H1 (cell line): ENCODE measurements at regions not wholly inside any gene's neighbourhood (a gene's known extent, or its start where the extent isn't known, plus 50 kb on each side); places are given as distances from the start of the nearest gene placed in this dataset.

Experiments
- CTCF ChIA-PET: fragments of 300-600 bp; sonication (Branson Sonifier 250); formaldehyde crosslinking; loops from one replicate; lab custom pipeline; 2021; ENCODE audit not compliant: partially characterized antibody; lab: Charles Lee
- POLR2A ChIA-PET: fragments of 300-600 bp; sonication (Branson Sonifier 250); formaldehyde crosslinking; loops from one replicate; lab custom pipeline; 2021; ENCODE audit warnings: inconsistent platforms; ENCODE audit not compliant: partially characterized antibody; lab: Charles Lee
- DNase-seq, 2 experiments: peaks; one replicate each; pipeline versions ENCODE4 v3.0.0 to v3.0.0-alpha.2; 2010 to 2022; ENCODE audit warnings: low spot score in 2 of 2, low read depth in 1 of 2, mixed read lengths in 1 of 2
- FAIRE-seq: peaks from 2 replicates; lab custom pipeline; 2011; peaks lifted over from hg19 to GRCh38; lab: Jason Lieb, UNC
- H2AFZ ChIP-seq: 2 replicates; pipeline ENCODE4 v1.8.1; 2012; ENCODE audit warnings: low read length, inconsistent platforms
- H2AK5ac ChIP-seq: 2 replicates; pipeline ENCODE4 v1.6.1; 2013; ENCODE audit warnings: low read depth, low read length
- H2BK120ac ChIP-seq: replicated peaks from 2 replicates; pipeline ENCODE3; 2013; ENCODE audit warnings: low read depth, low read length, inconsistent platforms
- H2BK12ac ChIP-seq: 2 replicates; pipeline ENCODE4 v1.6.1; 2013; ENCODE audit warnings: low read depth, low read length
- H2BK15ac ChIP-seq: 2 replicates; pipeline ENCODE4 v1.6.1; 2013; ENCODE audit warnings: low read length
- H2BK20ac ChIP-seq: 2 replicates; pipeline ENCODE4 v1.6.1; 2013; ENCODE audit warnings: low read length
- H2BK5ac ChIP-seq: 2 replicates; pipeline ENCODE4 v1.6.1; 2013; ENCODE audit warnings: low read depth, low read length
- H3K14ac ChIP-seq: 2 replicates; pipeline ENCODE4 v1.6.1; 2013; ENCODE audit warnings: inconsistent platforms; ENCODE audit not compliant: insufficient read length
- H3K18ac ChIP-seq: 2 replicates; pipeline ENCODE4 v1.6.1; 2013; ENCODE audit warnings: low read length; ENCODE audit errors: extremely low read depth
- H3K23ac ChIP-seq: 2 replicates; pipeline ENCODE4 v1.6.1; 2013; ENCODE audit warnings: inconsistent platforms; ENCODE audit not compliant: insufficient read length
- H3K23me2 ChIP-seq: 2 replicates; pipeline ENCODE4 v1.6.1; 2013; ENCODE audit warnings: low read depth, low read length
- H3K27ac ChIP-seq: 2 replicates; pipeline ENCODE4 v1.6.1; 2011; ENCODE audit warnings: low read depth, low read length, inconsistent platforms
- H3K27me3 ChIP-seq, 4 experiments: replicated peaks in 1 of 4; 1 replicate in 1 of 4; 2 replicates in 3 of 4; pipeline versions ENCODE4 v1.6.1 to v1.8.1; 2011 to 2013; ENCODE audit warnings: low read length in 3 of 4, mild to moderate bottlenecking in 3 of 4, inconsistent platforms in 2 of 4, mixed read lengths in 2 of 4, moderate library complexity in 1 of 4; ENCODE audit not compliant: control insufficient read depth in 3 of 4, insufficient read depth in 3 of 4; ENCODE audit errors: extremely low read depth in 1 of 4
- H3K36me3 ChIP-seq, 4 experiments: 2 replicates each; pipeline versions ENCODE4 v1.6.1 to v1.8.1; 2011 to 2013; ENCODE audit warnings: mild to moderate bottlenecking in 4 of 4, low read length in 3 of 4, moderate library complexity in 2 of 4, control low read depth in 1 of 4, inconsistent platforms in 1 of 4; ENCODE audit not compliant: insufficient read depth in 4 of 4, control insufficient read depth in 2 of 4
- H3K4ac ChIP-seq: replicated peaks from 2 replicates; pipeline ENCODE3; 2013; ENCODE audit warnings: low read length, low read depth, mixed read lengths, inconsistent platforms; ENCODE audit not compliant: insufficient read length
- H3K4me1 ChIP-seq, 4 experiments: replicated peaks in 1 of 4; 1 replicate in 1 of 4; 2 replicates in 3 of 4; pipeline versions ENCODE4 v1.6.1 to v1.8.1; 2011 to 2013; ENCODE audit warnings: low read length in 3 of 4, inconsistent platforms in 2 of 4, mixed read lengths in 1 of 4; ENCODE audit not compliant: insufficient read depth in 4 of 4, control insufficient read depth in 3 of 4
- H3K4me2 ChIP-seq, 2 experiments: 2 replicates each; pipeline versions ENCODE4 v1.6.1 to v1.8.1; 2011 to 2013; ENCODE audit warnings: low read depth in 2 of 2, low read length in 2 of 2, control low read depth in 1 of 2, inconsistent platforms in 1 of 2, mild to moderate bottlenecking in 1 of 2; ENCODE audit not compliant: insufficient read depth in 1 of 2
- H3K4me3 ChIP-seq, 4 experiments: fragments of 200-600, 300-600 bp in 1 of 4; sonication (generic), shearing (Covaris generic), sonication (Bioruptor Twin) in 1 of 4; 2 replicates each; pipeline versions ENCODE4 v1.5.1 to v1.8.1; 2011 to 2016; ENCODE audit warnings: low read length in 4 of 4, low read depth in 3 of 4, control low read depth in 2 of 4, inconsistent platforms in 2 of 4, mild to moderate bottlenecking in 2 of 4, mixed read lengths in 1 of 4, moderate library complexity in 1 of 4; ENCODE audit not compliant: insufficient read depth in 2 of 4; ENCODE audit errors: extremely low read depth in 1 of 4
- H3K56ac ChIP-seq: replicated peaks from 2 replicates; pipeline ENCODE3; 2013; ENCODE audit warnings: low read depth, mild to moderate bottlenecking, mixed read lengths, low read length, inconsistent platforms; ENCODE audit not compliant: insufficient read length
- H3K79me1 ChIP-seq: 2 replicates; pipeline ENCODE4 v1.6.1; 2013; ENCODE audit warnings: low read depth, low read length, control low read depth
- H3K79me2 ChIP-seq, 2 experiments: 2 replicates each; pipeline versions ENCODE4 v1.6.1 to v1.8.1; 2012 to 2013; ENCODE audit warnings: low read length in 2 of 2, mild to moderate bottlenecking in 2 of 2, inconsistent platforms in 1 of 2; ENCODE audit not compliant: insufficient read depth in 2 of 2, control insufficient read depth in 1 of 2
- H3K9ac ChIP-seq, 4 experiments: replicated peaks in 1 of 4; 1 replicate in 1 of 4; 2 replicates in 3 of 4; pipeline versions ENCODE4 v1.6.1 to v1.8.1; 2011 to 2013; ENCODE audit warnings: low read depth in 3 of 4, low read length in 3 of 4, control low read depth in 2 of 4, mild to moderate bottlenecking in 2 of 4, moderate library complexity in 2 of 4, inconsistent platforms in 1 of 4; ENCODE audit errors: extremely low read depth in 1 of 4
- H3K9me3 ChIP-seq, 2 experiments: 2 replicates each; pipeline versions ENCODE4 v1.6.1 to v1.8.1; 2012 to 2013; ENCODE audit warnings: mild to moderate bottlenecking in 2 of 2, moderate library complexity in 2 of 2, control low read depth in 1 of 2, inconsistent platforms in 1 of 2, low read depth in 1 of 2, low read length in 1 of 2, mixed read lengths in 1 of 2; ENCODE audit not compliant: insufficient read depth in 2 of 2
- H4K20me1 ChIP-seq, 2 experiments: replicated peaks in 1 of 2; 2 replicates each; pipeline versions ENCODE3 to v1.8.1; 2011 to 2013; ENCODE audit warnings: inconsistent platforms in 2 of 2, low read length in 2 of 2, mild to moderate bottlenecking in 1 of 2; ENCODE audit not compliant: insufficient read depth in 2 of 2, control insufficient read depth in 1 of 2
- H4K5ac ChIP-seq: 2 replicates; pipeline ENCODE4 v1.6.1; 2013; ENCODE audit warnings: low read length, low read depth, mixed read lengths, inconsistent platforms; ENCODE audit not compliant: insufficient read length
- H4K8ac ChIP-seq: 2 replicates; pipeline ENCODE4 v1.8.0; 2013; ENCODE audit warnings: mild to moderate bottlenecking, moderate library complexity, low read length, inconsistent platforms; ENCODE audit not compliant: insufficient read depth; ENCODE audit errors: extremely low read depth
- H4K91ac ChIP-seq: replicated peaks from 2 replicates; pipeline ENCODE3; 2013; ENCODE audit warnings: low read length, mixed read lengths, inconsistent platforms; ENCODE audit not compliant: insufficient read length
- CTBP2 ChIP-seq: IDR thresholded peaks from 2 replicates; pipeline ENCODE4 v1.7.0; 2011; ENCODE audit warnings: borderline replicate concordance, mild to moderate bottlenecking, moderate library complexity, mixed read lengths, low read length; ENCODE audit not compliant: insufficient read depth, insufficient read length
- CTCF ChIP-seq, 3 experiments: IDR thresholded peaks; 1 replicate in 2 of 3; 2 replicates in 1 of 3; pipeline versions ENCODE4 v1.5.1 to v1.6.1; 2011; ENCODE audit warnings: low read length in 3 of 3, mild to moderate bottlenecking in 3 of 3, inconsistent platforms in 2 of 3, low read depth in 1 of 3, moderate library complexity in 1 of 3; ENCODE audit not compliant: insufficient read depth in 1 of 3; ENCODE audit errors: control extremely low read depth in 1 of 3
- EGR1 ChIP-seq: IDR thresholded peaks from 2 replicates; pipeline ENCODE4 v1.6.1; 2011; ENCODE audit warnings: low read depth, low read length, borderline replicate concordance
- EP300 ChIP-seq, 2 experiments: IDR thresholded peaks; 1 replicate in 1 of 2; 2 replicates in 1 of 2; pipeline ENCODE4 v1.6.1; 2011 to 2012; ENCODE audit warnings: low read depth in 2 of 2, low read length in 2 of 2, mild to moderate bottlenecking in 2 of 2, borderline replicate concordance in 1 of 2, inconsistent platforms in 1 of 2, moderate library complexity in 1 of 2
- GABPA ChIP-seq: IDR thresholded peaks from 2 replicates; pipeline ENCODE4 v1.6.1; 2011; ENCODE audit warnings: mild to moderate bottlenecking, low read length, moderate library complexity, borderline replicate concordance; ENCODE audit not compliant: insufficient read depth
- HDAC2 ChIP-seq, 2 experiments: fragments of 300-600 bp in 1 of 2; sonication (generic) in 1 of 2; IDR thresholded peaks; 2 replicates each; pipeline ENCODE4 v1.6.1; 2011 to 2012; ENCODE audit warnings: low read depth in 2 of 2, low read length in 2 of 2, mild to moderate bottlenecking in 2 of 2, moderate library complexity in 2 of 2, borderline replicate concordance in 1 of 2, inconsistent platforms in 1 of 2
- HDAC6 ChIP-seq: IDR thresholded peaks from one replicate; pipeline ENCODE4 v1.7.1; 2012; ENCODE audit warnings: low read depth, mild to moderate bottlenecking, inconsistent platforms, low read length, moderate library complexity
- PHF8 ChIP-seq: fragments of 200-600 bp; sonication (generic); conservative IDR thresholded peaks from 2 replicates; pipeline ENCODE4 v1.7.1; 2012; ENCODE audit warnings: low read depth, mild to moderate bottlenecking, inconsistent platforms, low read length, moderate library complexity
- TCF12 ChIP-seq: IDR thresholded peaks from 2 replicates; pipeline ENCODE4 v1.6.1; 2011; ENCODE audit warnings: low read depth, mild to moderate bottlenecking, low read length
- WGBS, 2 experiments: shearing (Covaris generic) in 1 of 2; methylation state at CpG; one replicate each; pipeline versions ENCODE4 v1.1.6 to v1.1.7; 2013 to 2015; ENCODE audit warnings: low lambda C conversion rate in 2 of 2, mixed read lengths in 2 of 2, inconsistent platforms in 1 of 2, low coverage in 1 of 2, missing lambda C conversion rate in 1 of 2; ENCODE audit not compliant: insufficient replicate concordance in 2 of 2, insufficient coverage in 1 of 2, insufficient read length in 1 of 2; ENCODE audit errors: extremely low coverage in 1 of 2, missing lambda C conversion rate in 1 of 2; 5-methylcytosine and 5-hydroxymethylcytosine counted together

DNA sequence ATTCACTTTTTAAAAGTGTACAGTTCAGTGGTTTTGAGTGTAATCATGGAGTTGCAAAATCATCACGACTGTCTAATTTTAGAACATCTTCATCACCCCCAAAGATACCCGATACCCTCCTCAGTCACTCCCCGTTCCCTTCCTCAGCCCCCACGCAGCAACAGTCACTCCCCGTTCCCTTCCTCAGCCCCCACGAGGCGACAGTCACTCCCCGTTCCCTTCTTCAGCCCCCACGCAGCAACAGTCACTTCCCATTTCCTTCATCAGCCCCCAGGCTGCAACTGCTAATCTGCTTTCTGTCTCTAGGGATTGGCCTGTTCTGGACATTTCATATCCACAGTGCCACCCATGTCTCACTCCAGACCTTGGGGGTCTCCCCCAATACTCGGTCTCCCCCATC, 161.6 kb upstream of the PPP2R2D start:
- Histone ChIP-seq H3K27ac (no peak overlapping the region), H3K4me1 (peaks cover 0 to 8% (median 6%) of the 10 kb centered on the region in 4 experiments; a peak in 6 of 7 replicates), H4K20me1 (no peaks in the 10 kb centered on the region), H2BK12ac (no peak overlapping the region), H4K91ac (no peak overlapping the region), H4K8ac (no peak overlapping the region), H3K4ac (no peak overlapping the region), H3K27me3 (no peaks in the 10 kb centered on the region), H2BK15ac (no peak overlapping the region), H2BK120ac (no peak overlapping the region), H2BK5ac (no peak overlapping the region), H3K18ac (no peak overlapping the region), H2BK20ac (no peak overlapping the region), H3K56ac (no peak overlapping the region), H3K4me2 (no peak overlapping the region), H3K36me3 (no peaks in the 10 kb centered on the region), H4K5ac (no peak overlapping the region), H3K14ac (no peak overlapping the region), H3K79me1 (no peaks in the 10 kb centered on the region), H3K23me2 (no peaks in the 10 kb centered on the region), H2AK5ac (no peak overlapping the region), H3K4me3 (no peak overlapping the region), H3K23ac (no peak overlapping the region), H2AFZ (no peak overlapping the region), H3K9me3 (no peaks in the 10 kb centered on the region), H3K9ac (no peak overlapping the region), H3K79me2 (no peaks in the 10 kb centered on the region)
- CTCF ChIA-PET: no interaction called here
- 89% methylated on average over 4 of the region's 10 CpGs; no CpG with 5 or more reads in 1 of the 2 experiments for WGBS, 2 experiments
- TF ChIP-seq HDAC6 (no peak), CTBP2 (no peak), EGR1 (no peak), PHF8 (no peak), TCF12 (no peak), CTCF (IDR thresholded peaks at IDR 0.05; ENCODE audit: control extremely low read depth in 1 of 3, insufficient read depth in 1 of 3, low read depth in 1 of 3, low read length in 3 of 3) (no peak), EP300 (IDR thresholded peaks at IDR 0.05; ENCODE audit: borderline replicate concordance in 1 of 2, low read depth in 2 of 2, low read length in 2 of 2) (no peak), GABPA (no peak), HDAC2 (IDR thresholded peaks at IDR 0.05; ENCODE audit: borderline replicate concordance in 1 of 2, low read depth in 2 of 2, low read length in 2 of 2) (no peak)
- POLR2A ChIA-PET: no interaction called here
- no peak for FAIRE-seq
- no peak for DNase-seq
